KMS-11 (cell line): ENCODE measurements at regions not wholly inside any gene's neighbourhood (a gene's known extent, or its start where the extent isn't known, plus 50 kb on each side); places are given as distances from the start of the nearest gene placed in this dataset.
"Not testable (repeated sequence)": the region's sequence is repeated elsewhere in the genome, so short reads cannot be mapped to it uniquely, and the experiment has no call there.

Source experiments
- H2AFZ ChIP-seq: fragments of 200-600 bp; sonication (generic); 2 replicates; pipeline ENCODE4 v1.6.1; 2016; ENCODE audit warnings: antibody characterized with exemption, mixed run types, low read depth
- H3K27ac ChIP-seq: fragments of 200-600 bp; sonication (generic); 2 replicates; pipeline ENCODE4 v1.6.1; 2016; ENCODE audit warnings: mild to moderate bottlenecking, mixed run types
- H3K27me3 ChIP-seq: fragments of 200-600 bp; sonication (generic); 2 replicates; pipeline ENCODE4 v1.6.1; 2017; ENCODE audit warnings: mild to moderate bottlenecking, low read depth, mixed run types, moderate library complexity; ENCODE audit not compliant: insufficient read depth
- H3K36me3 ChIP-seq: fragments of 200-600 bp; sonication (generic); 2 replicates; pipeline ENCODE4 v1.6.1; 2017; ENCODE audit warnings: mild to moderate bottlenecking, mixed run types; ENCODE audit not compliant: insufficient read depth
- H3K4me1 ChIP-seq: fragments of 200-600 bp; sonication (generic); 2 replicates; pipeline ENCODE4 v1.6.1; 2016; ENCODE audit warnings: mild to moderate bottlenecking, low read depth, mixed run types; ENCODE audit not compliant: poor library complexity, severe bottlenecking
- H3K4me2 ChIP-seq: fragments of 200-600 bp; sonication (generic); 2 replicates; pipeline ENCODE4 v1.7.0; 2016; ENCODE audit warnings: mild to moderate bottlenecking, mixed run types
- H3K4me3 ChIP-seq: fragments of 200-600 bp; sonication (generic); IDR thresholded peaks from 2 replicates; pipeline ENCODE4 v1.6.1; 2017; ENCODE audit warnings: low read depth, low read length, mixed read lengths; ENCODE audit not compliant: insufficient read depth
- H3K79me2 ChIP-seq: fragments of 200-600 bp; sonication (generic); 2 replicates; pipeline ENCODE4 v1.6.1; 2016; ENCODE audit warnings: low read depth, mixed run types; ENCODE audit not compliant: insufficient read depth
- H3K9ac ChIP-seq: fragments of 200-600 bp; sonication (generic); 2 replicates; pipeline ENCODE4 v1.6.1; 2016; ENCODE audit warnings: mild to moderate bottlenecking, mixed run types
- H4K20me1 ChIP-seq: fragments of 200-600 bp; sonication (generic); 2 replicates; pipeline ENCODE4 v1.6.1; 2016; ENCODE audit warnings: mild to moderate bottlenecking, mixed run types; ENCODE audit not compliant: insufficient read depth
- CTCF ChIP-seq: fragments of 200-600 bp; sonication (generic); conservative IDR thresholded peaks from 2 replicates; pipeline ENCODE4 v1.6.1; 2017; ENCODE audit warnings: low read depth, mild to moderate bottlenecking, antibody characterized with exemption, low read length, moderate library complexity, mixed read lengths

GRCh38 chr21:17391811-17392340, 121.0 kb upstream of the CXADR start:
- Histone ChIP-seq H3K27ac (no peak overlapping the region), H2AFZ (no peak overlapping the region), H4K20me1 (no peaks in the 10 kb centered on the region), H3K4me2 (no peak overlapping the region), H3K4me3 (no peak overlapping the region), H3K4me1 (no peaks in the 10 kb centered on the region), H3K27me3 (no peaks in the 10 kb centered on the region), H3K79me2 (no peaks in the 10 kb centered on the region), H3K36me3 (no peaks in the 10 kb centered on the region), H3K9ac (no peak overlapping the region)
- no peak for TF ChIP-seq CTCF

DNA sequence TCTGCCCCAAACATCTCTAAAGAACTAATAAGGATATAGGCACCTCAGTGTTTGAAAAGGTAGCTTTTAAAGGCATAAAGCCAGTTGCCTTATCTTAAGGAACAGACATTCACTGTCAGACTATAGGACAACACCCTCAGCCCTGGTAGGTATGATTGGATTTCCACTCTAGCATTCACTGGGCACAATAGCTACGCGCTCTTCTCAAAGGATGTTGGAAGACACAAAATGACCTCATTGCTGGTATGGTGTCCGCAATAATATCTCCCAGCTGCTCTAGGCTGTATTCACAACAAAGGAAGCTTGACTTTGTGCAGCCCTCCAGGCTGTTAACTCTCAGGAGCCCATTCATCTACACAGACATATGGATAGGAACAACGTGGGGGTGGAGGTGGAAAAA, 119.4 kb upstream of the CXADR start:
- Histone ChIP-seq H3K4me3 (no peak overlapping the region), H3K9ac (no peak overlapping the region), H3K27ac (no peak overlapping the region), H3K36me3 (no peaks in the 10 kb centered on the region), H3K4me1 (no peaks in the 10 kb centered on the region), H3K27me3 (no peaks in the 10 kb centered on the region), H3K4me2 (no peak overlapping the region), H2AFZ (no peak overlapping the region), H3K79me2 (no peaks in the 10 kb centered on the region), H4K20me1 (no peaks in the 10 kb centered on the region)
- TF ChIP-seq CTCF, result no peak

- H3K27me3 ChIP-seq, result no peaks in the 10 kb centered on the region
- no peaks in the 10 kb centered on the region for H3K4me1 ChIP-seq
- H3K4me3 ChIP-seq, result no peak overlapping the region
- no peaks in the 10 kb centered on the region for H4K20me1 ChIP-seq
- H3K79me2 ChIP-seq, result no peaks in the 10 kb centered on the region
- H3K36me3 ChIP-seq, result no peaks in the 10 kb centered on the region
- no peak overlapping the region for H3K27ac ChIP-seq
- H2AFZ ChIP-seq, result no peak overlapping the region
- TF ChIP-seq CTCF, result no peak
- no peak overlapping the region for H3K4me2 ChIP-seq
- no peak overlapping the region for H3K9ac ChIP-seq
Observed at GRCh38 chr21:17396948-17397347, 115.9 kb upstream of the CXADR start.

GRCh38 chr21:17397703-17398102, 115.1 kb upstream of the CXADR start:
- Histone ChIP-seq H3K4me2 (no peak overlapping the region), H3K36me3 (no peaks in the 10 kb centered on the region), H3K27me3 (no peaks in the 10 kb centered on the region), H4K20me1 (no peaks in the 10 kb centered on the region), H3K9ac (no peak overlapping the region), H2AFZ (no peak overlapping the region), H3K4me3 (no peak overlapping the region), H3K4me1 (no peaks in the 10 kb centered on the region), H3K27ac (no peak overlapping the region), H3K79me2 (no peaks in the 10 kb centered on the region)
- no peak for TF ChIP-seq CTCF

- not testable (repeated sequence) for H3K36me3 ChIP-seq, H3K4me3 ChIP-seq, H3K27me3 ChIP-seq, H3K4me1 ChIP-seq, H3K79me2 ChIP-seq, H3K27ac ChIP-seq, H3K9ac ChIP-seq, H2AFZ ChIP-seq, H4K20me1 ChIP-seq, H3K4me2 ChIP-seq
Observed at GRCh38 chr21:17398954-17399353, 113.9 kb upstream of the CXADR start.
